GM12878 (cell line): ENCODE measurements at regions not wholly inside any gene's neighbourhood (a gene's known extent, or its start where the extent isn't known, plus 50 kb on each side); places are given as distances from the start of the nearest gene placed in this dataset.

Experiments
- ATAC-seq: fragments of 200-7000 bp; cut with Tn5 transposase; 3 replicates; pipeline ENCODE4 v1.9.1; 2020; ENCODE audit warnings: mild to moderate bottlenecking, moderate library complexity
- BruUV-seq: library from RNA; stranded (reverse); fragments of 400-500 nt; replicated peaks from 2 replicates; lab custom pipeline; 2021; lab: Mats Ljungman, UMichigan
- CTCF ChIA-PET: fragments of 300-600 bp; sonication (Branson Sonifier 250); formaldehyde crosslinking; extraction: SDS; loops from one replicate; lab custom pipeline; 2021; ENCODE audit warnings: inconsistent platforms; lab: Yijun Ruan, JAX
- POLR2A ChIA-PET: fragments of 350-600 bp; formaldehyde crosslinking; extraction: SDS; loops from one replicate; lab custom pipeline; 2021; ENCODE audit warnings: inconsistent platforms; lab: Charles Lee
- RAD21 ChIA-PET: fragments of 300-600 bp; sonication (Branson Sonifier 250); formaldehyde crosslinking; loops from one replicate; lab custom pipeline; 2023; ENCODE audit warnings: antibody characterized with exemption; ENCODE audit not compliant: unreplicated experiment; lab: Charles Lee
- SMC1A ChIA-PET: fragments of 300-600 bp; sonication (Branson Sonifier 250); formaldehyde crosslinking; loops from one replicate; lab custom pipeline; 2023; ENCODE audit not compliant: unreplicated experiment, uncharacterized antibody; lab: Charles Lee
- DNase-seq: peaks from one replicate; pipeline ENCODE4 v3.0.0-alpha.2; 2011; ENCODE audit warnings: low read depth, low spot score
- FAIRE-seq: peaks from 3 replicates; lab custom pipeline; 2011; peaks lifted over from hg19 to GRCh38; lab: Jason Lieb, UNC
- H2AFZ ChIP-seq: 2 replicates; pipeline ENCODE4 v1.6.0; 2011; ENCODE audit warnings: low read depth, low read length, control low read depth; ENCODE audit not compliant: control insufficient read depth
- H3K27ac ChIP-seq: 2 replicates; pipeline ENCODE4 v1.5.1; 2011; ENCODE audit warnings: control low read depth; ENCODE audit not compliant: control insufficient read depth, insufficient read depth
- H3K27me3 ChIP-seq, 2 experiments: replicated peaks in 1 of 2; 2 replicates each; pipeline versions ENCODE4 v1.6.0 to v1.6.1; 2011; ENCODE audit warnings: low read length in 1 of 2; ENCODE audit not compliant: control insufficient read depth in 2 of 2, insufficient read depth in 2 of 2
- H3K36me3 ChIP-seq, 2 experiments: 2 replicates each; pipeline ENCODE4 v1.5.1; 2011; ENCODE audit warnings: low read length in 1 of 2; ENCODE audit not compliant: control insufficient read depth in 2 of 2, insufficient read depth in 2 of 2
- H3K4me1 ChIP-seq: 2 replicates; pipeline ENCODE4 v1.6.1; 2011; ENCODE audit warnings: mild to moderate bottlenecking, low read length, moderate library complexity, mixed read lengths; ENCODE audit not compliant: control insufficient read depth, insufficient read depth
- H3K4me2 ChIP-seq: 2 replicates; pipeline ENCODE4 v1.6.0; 2011; ENCODE audit warnings: control low read depth; ENCODE audit not compliant: control insufficient read depth, insufficient read depth
- H3K4me3 ChIP-seq: fragments of 200-600 bp; sonication (generic); 2 replicates; pipeline ENCODE4 v1.5.1; 2016
- H3K79me2 ChIP-seq: 2 replicates; pipeline ENCODE4 v1.6.0; 2011; ENCODE audit warnings: low read length; ENCODE audit not compliant: control insufficient read depth, insufficient read depth
- H3K9ac ChIP-seq: 2 replicates; pipeline ENCODE4 v1.8.0; 2011; ENCODE audit warnings: low read length, control low read depth, mixed read lengths; ENCODE audit not compliant: control insufficient read depth, insufficient read depth
- H3K9me3 ChIP-seq: replicated peaks from 3 replicates; pipeline ENCODE4 v1.5.1; 2011; ENCODE audit warnings: mild to moderate bottlenecking, low read length; ENCODE audit not compliant: control insufficient read depth, insufficient read depth
- H4K20me1 ChIP-seq: 2 replicates; pipeline ENCODE4 v1.6.0; 2011; ENCODE audit not compliant: control insufficient read depth, insufficient read depth
- CEBPZ ChIP-seq: fragments of 150-350 bp; IDR thresholded peaks from 2 replicates; pipeline ENCODE4 v1.6.1; 2016; ENCODE audit warnings: low read depth, low read length
- E4F1 ChIP-seq: fragments of 450-650 bp; IDR thresholded peaks from 2 replicates; pipeline ENCODE4 v1.6.1; 2018; ENCODE audit warnings: borderline replicate concordance, mild to moderate bottlenecking; ENCODE audit not compliant: partially characterized antibody
- HSF1 ChIP-seq: fragments of 150-350 bp; IDR thresholded peaks from 2 replicates; pipeline ENCODE4 v1.6.1; 2014; ENCODE audit warnings: mild to moderate bottlenecking, low read depth, low read length
- IRF5 ChIP-seq: fragments of 450-650 bp; IDR thresholded peaks from 2 replicates; pipeline ENCODE4 v1.6.1; 2017; ENCODE audit warnings: borderline replicate concordance
- KLF5 ChIP-seq: fragments of 450-650 bp; IDR thresholded peaks from 2 replicates; pipeline ENCODE4 v1.6.1; 2014; ENCODE audit warnings: mild to moderate bottlenecking; ENCODE audit not compliant: partially characterized antibody
- PML ChIP-seq: IDR thresholded peaks from 2 replicates; pipeline ENCODE4 v1.6.1; 2012; ENCODE audit warnings: low read length, inconsistent platforms
- POLR2AphosphoS2 ChIP-seq: IDR thresholded peaks from 2 replicates; pipeline ENCODE4 v1.6.1; 2011; ENCODE audit warnings: low read depth, mild to moderate bottlenecking, low read length, improper control_type of control experiment, moderate library complexity
- POU2F2 ChIP-seq: IDR thresholded peaks from 3 replicates; pipeline ENCODE4 v1.6.1; 2011; ENCODE audit warnings: low read depth, mild to moderate bottlenecking, low read length, borderline replicate concordance
- SUZ12 ChIP-seq: fragments of 200-600 bp; sonication (generic); IDR thresholded peaks from one replicate; pipeline ENCODE4 v1.6.1; 2018; ENCODE audit warnings: antibody characterized with exemption, mild to moderate bottlenecking; ENCODE audit not compliant: unreplicated experiment
- TAF1 ChIP-seq: IDR thresholded peaks from 2 replicates; pipeline ENCODE4 v1.6.1; 2011; ENCODE audit warnings: mild to moderate bottlenecking, low read depth, low read length, borderline replicate concordance
- TARDBP ChIP-seq: IDR thresholded peaks from 2 replicates; pipeline ENCODE4 v1.6.1; 2016; ENCODE audit warnings: borderline replicate concordance
- WGBS: methylation state at CpG from one replicate; pipeline ENCODE4 v1.1.6; 2016; ENCODE audit warnings: low lambda C conversion rate; ENCODE audit not compliant: insufficient replicate concordance, insufficient coverage; ENCODE audit errors: missing lambda C conversion rate; 5-methylcytosine and 5-hydroxymethylcytosine counted together
- in situ Hi-C: fragments of 300-500 bp; cut with MboI; formaldehyde crosslinking; loops from 9 replicates; pipeline ENCODE4 v1.14.3; 2018; ENCODE audit warnings: mixed read lengths
- intact Hi-C: fragments of 100-400 bp; cut with micrococcal nuclease; formaldehyde crosslinking; loops from one replicate; pipeline ENCODE4 v1.14.2; 2022; ENCODE audit not compliant: unreplicated experiment

- CTCF ChIA-PET, result no interaction called here
- TF ChIP-seq E4F1, result no peak
- TF ChIP-seq SUZ12, result no peak
- TF ChIP-seq TAF1, result no peak
- TF ChIP-seq IRF5, result no peak
- no peak for TF ChIP-seq CEBPZ
- TF ChIP-seq TARDBP, result no peak
- no peak for TF ChIP-seq POU2F2
- TF ChIP-seq POLR2AphosphoS2, result no peak
- TF ChIP-seq KLF5, result no peak
- no peak for TF ChIP-seq HSF1
- TF ChIP-seq PML, result no peak
These were observed 225.3 kb upstream of the GSE1 start for GRCh38 chr16:85387731-85388295.

More at GRCh38 chr16:85387731-85388295, 225.3 kb upstream of the GSE1 start:
- no peak overlapping the region for H2AFZ ChIP-seq
- no peak overlapping the region for H3K27ac ChIP-seq
- H3K4me1 ChIP-seq, result no peaks in the 10 kb centered on the region
- DNase-seq (no peak), FAIRE-seq (no peak), ATAC-seq (no peak)
- no peaks in the 10 kb centered on the region; the same call in 1 of the 2 replicates for H4K20me1 ChIP-seq
- H3K27me3 ChIP-seq, result peaks cover 0 to 3% of the 10 kb centered on the region in 2 experiments; a peak in 2 of 4 replicates
- POLR2A ChIA-PET, result no interaction called here
- no peak overlapping the region for H3K4me3 ChIP-seq
- H3K9me3 ChIP-seq, result no peaks in the 10 kb centered on the region
- 38% methylated on average over 2 of the region's 2 CpGs for WGBS
- intact Hi-C loops, result no loop called here
- H3K79me2 ChIP-seq, result no peaks in the 10 kb centered on the region
- SMC1A ChIA-PET, result no interaction called here
- in situ Hi-C loops, result no loop called here
- H3K36me3 ChIP-seq, result no peaks in the 10 kb centered on the region
- no TSS peak for BruUV-seq
- no peak overlapping the region for H3K4me2 ChIP-seq
- RAD21 ChIA-PET, result no interaction called here
- H3K9ac ChIP-seq, result no peak overlapping the region
